H1 (cell line): ENCODE measurements at regions not wholly inside any gene's neighbourhood (a gene's known extent, or its start where the extent isn't known, plus 50 kb on each side); places are given as distances from the start of the nearest gene placed in this dataset.

Source experiments
- CTCF ChIA-PET: fragments of 300-600 bp; sonication (Branson Sonifier 250); formaldehyde crosslinking; loops from one replicate; lab custom pipeline; 2021; ENCODE audit not compliant: partially characterized antibody; lab: Charles Lee
- POLR2A ChIA-PET: fragments of 300-600 bp; sonication (Branson Sonifier 250); formaldehyde crosslinking; loops from one replicate; lab custom pipeline; 2021; ENCODE audit warnings: inconsistent platforms; ENCODE audit not compliant: partially characterized antibody; lab: Charles Lee
- DNase-seq, 2 experiments: peaks; one replicate each; pipeline versions ENCODE4 v3.0.0 to v3.0.0-alpha.2; 2010 to 2022; ENCODE audit warnings: low spot score in 2 of 2, low read depth in 1 of 2, mixed read lengths in 1 of 2
- FAIRE-seq: peaks from 2 replicates; lab custom pipeline; 2011; peaks lifted over from hg19 to GRCh38; lab: Jason Lieb, UNC
- H2AFZ ChIP-seq: 2 replicates; pipeline ENCODE4 v1.8.1; 2012; ENCODE audit warnings: low read length, inconsistent platforms
- H2AK5ac ChIP-seq: 2 replicates; pipeline ENCODE4 v1.6.1; 2013; ENCODE audit warnings: low read depth, low read length
- H2BK120ac ChIP-seq: replicated peaks from 2 replicates; pipeline ENCODE3; 2013; ENCODE audit warnings: low read depth, low read length, inconsistent platforms
- H2BK12ac ChIP-seq: 2 replicates; pipeline ENCODE4 v1.6.1; 2013; ENCODE audit warnings: low read depth, low read length
- H2BK15ac ChIP-seq: 2 replicates; pipeline ENCODE4 v1.6.1; 2013; ENCODE audit warnings: low read length
- H2BK20ac ChIP-seq: 2 replicates; pipeline ENCODE4 v1.6.1; 2013; ENCODE audit warnings: low read length
- H2BK5ac ChIP-seq: 2 replicates; pipeline ENCODE4 v1.6.1; 2013; ENCODE audit warnings: low read depth, low read length
- H3K14ac ChIP-seq: 2 replicates; pipeline ENCODE4 v1.6.1; 2013; ENCODE audit warnings: inconsistent platforms; ENCODE audit not compliant: insufficient read length
- H3K18ac ChIP-seq: 2 replicates; pipeline ENCODE4 v1.6.1; 2013; ENCODE audit warnings: low read length; ENCODE audit errors: extremely low read depth
- H3K23ac ChIP-seq: 2 replicates; pipeline ENCODE4 v1.6.1; 2013; ENCODE audit warnings: inconsistent platforms; ENCODE audit not compliant: insufficient read length
- H3K23me2 ChIP-seq: 2 replicates; pipeline ENCODE4 v1.6.1; 2013; ENCODE audit warnings: low read depth, low read length
- H3K27ac ChIP-seq: 2 replicates; pipeline ENCODE4 v1.6.1; 2011; ENCODE audit warnings: low read depth, low read length, inconsistent platforms
- H3K27me3 ChIP-seq, 4 experiments: replicated peaks in 1 of 4; 1 replicate in 1 of 4; 2 replicates in 3 of 4; pipeline versions ENCODE4 v1.6.1 to v1.8.1; 2011 to 2013; ENCODE audit warnings: low read length in 3 of 4, mild to moderate bottlenecking in 3 of 4, inconsistent platforms in 2 of 4, mixed read lengths in 2 of 4, moderate library complexity in 1 of 4; ENCODE audit not compliant: control insufficient read depth in 3 of 4, insufficient read depth in 3 of 4; ENCODE audit errors: extremely low read depth in 1 of 4
- H3K36me3 ChIP-seq, 4 experiments: 2 replicates each; pipeline versions ENCODE4 v1.6.1 to v1.8.1; 2011 to 2013; ENCODE audit warnings: mild to moderate bottlenecking in 4 of 4, low read length in 3 of 4, moderate library complexity in 2 of 4, control low read depth in 1 of 4, inconsistent platforms in 1 of 4; ENCODE audit not compliant: insufficient read depth in 4 of 4, control insufficient read depth in 2 of 4
- H3K4ac ChIP-seq: replicated peaks from 2 replicates; pipeline ENCODE3; 2013; ENCODE audit warnings: low read length, low read depth, mixed read lengths, inconsistent platforms; ENCODE audit not compliant: insufficient read length
- H3K4me1 ChIP-seq, 4 experiments: replicated peaks in 1 of 4; 1 replicate in 1 of 4; 2 replicates in 3 of 4; pipeline versions ENCODE4 v1.6.1 to v1.8.1; 2011 to 2013; ENCODE audit warnings: low read length in 3 of 4, inconsistent platforms in 2 of 4, mixed read lengths in 1 of 4; ENCODE audit not compliant: insufficient read depth in 4 of 4, control insufficient read depth in 3 of 4
- H3K4me2 ChIP-seq, 2 experiments: 2 replicates each; pipeline versions ENCODE4 v1.6.1 to v1.8.1; 2011 to 2013; ENCODE audit warnings: low read depth in 2 of 2, low read length in 2 of 2, control low read depth in 1 of 2, inconsistent platforms in 1 of 2, mild to moderate bottlenecking in 1 of 2; ENCODE audit not compliant: insufficient read depth in 1 of 2
- H3K4me3 ChIP-seq, 4 experiments: fragments of 200-600, 300-600 bp in 1 of 4; sonication (generic), shearing (Covaris generic), sonication (Bioruptor Twin) in 1 of 4; 2 replicates each; pipeline versions ENCODE4 v1.5.1 to v1.8.1; 2011 to 2016; ENCODE audit warnings: low read length in 4 of 4, low read depth in 3 of 4, control low read depth in 2 of 4, inconsistent platforms in 2 of 4, mild to moderate bottlenecking in 2 of 4, mixed read lengths in 1 of 4, moderate library complexity in 1 of 4; ENCODE audit not compliant: insufficient read depth in 2 of 4; ENCODE audit errors: extremely low read depth in 1 of 4
- H3K56ac ChIP-seq: replicated peaks from 2 replicates; pipeline ENCODE3; 2013; ENCODE audit warnings: low read depth, mild to moderate bottlenecking, mixed read lengths, low read length, inconsistent platforms; ENCODE audit not compliant: insufficient read length
- H3K79me1 ChIP-seq: 2 replicates; pipeline ENCODE4 v1.6.1; 2013; ENCODE audit warnings: low read depth, low read length, control low read depth
- H3K79me2 ChIP-seq, 2 experiments: 2 replicates each; pipeline versions ENCODE4 v1.6.1 to v1.8.1; 2012 to 2013; ENCODE audit warnings: low read length in 2 of 2, mild to moderate bottlenecking in 2 of 2, inconsistent platforms in 1 of 2; ENCODE audit not compliant: insufficient read depth in 2 of 2, control insufficient read depth in 1 of 2
- H3K9ac ChIP-seq, 4 experiments: replicated peaks in 1 of 4; 1 replicate in 1 of 4; 2 replicates in 3 of 4; pipeline versions ENCODE4 v1.6.1 to v1.8.1; 2011 to 2013; ENCODE audit warnings: low read depth in 3 of 4, low read length in 3 of 4, control low read depth in 2 of 4, mild to moderate bottlenecking in 2 of 4, moderate library complexity in 2 of 4, inconsistent platforms in 1 of 4; ENCODE audit errors: extremely low read depth in 1 of 4
- H3K9me3 ChIP-seq, 2 experiments: 2 replicates each; pipeline versions ENCODE4 v1.6.1 to v1.8.1; 2012 to 2013; ENCODE audit warnings: mild to moderate bottlenecking in 2 of 2, moderate library complexity in 2 of 2, control low read depth in 1 of 2, inconsistent platforms in 1 of 2, low read depth in 1 of 2, low read length in 1 of 2, mixed read lengths in 1 of 2; ENCODE audit not compliant: insufficient read depth in 2 of 2
- H4K20me1 ChIP-seq, 2 experiments: replicated peaks in 1 of 2; 2 replicates each; pipeline versions ENCODE3 to v1.8.1; 2011 to 2013; ENCODE audit warnings: inconsistent platforms in 2 of 2, low read length in 2 of 2, mild to moderate bottlenecking in 1 of 2; ENCODE audit not compliant: insufficient read depth in 2 of 2, control insufficient read depth in 1 of 2
- H4K5ac ChIP-seq: 2 replicates; pipeline ENCODE4 v1.6.1; 2013; ENCODE audit warnings: low read length, low read depth, mixed read lengths, inconsistent platforms; ENCODE audit not compliant: insufficient read length
- H4K8ac ChIP-seq: 2 replicates; pipeline ENCODE4 v1.8.0; 2013; ENCODE audit warnings: mild to moderate bottlenecking, moderate library complexity, low read length, inconsistent platforms; ENCODE audit not compliant: insufficient read depth; ENCODE audit errors: extremely low read depth
- H4K91ac ChIP-seq: replicated peaks from 2 replicates; pipeline ENCODE3; 2013; ENCODE audit warnings: low read length, mixed read lengths, inconsistent platforms; ENCODE audit not compliant: insufficient read length
- YY1 ChIP-seq: IDR thresholded peaks from 2 replicates; pipeline ENCODE4 v1.6.1; 2011; ENCODE audit warnings: low read depth, mild to moderate bottlenecking, low read length
- WGBS, 2 experiments: shearing (Covaris generic) in 1 of 2; methylation state at CpG; one replicate each; pipeline versions ENCODE4 v1.1.6 to v1.1.7; 2013 to 2015; ENCODE audit warnings: low lambda C conversion rate in 2 of 2, mixed read lengths in 2 of 2, inconsistent platforms in 1 of 2, low coverage in 1 of 2, missing lambda C conversion rate in 1 of 2; ENCODE audit not compliant: insufficient replicate concordance in 2 of 2, insufficient coverage in 1 of 2, insufficient read length in 1 of 2; ENCODE audit errors: extremely low coverage in 1 of 2, missing lambda C conversion rate in 1 of 2; 5-methylcytosine and 5-hydroxymethylcytosine counted together

- H3K27ac ChIP-seq, result no peak overlapping the region
- H3K18ac ChIP-seq, result no peak overlapping the region
- no peak overlapping the region for H3K14ac ChIP-seq
- no peaks in the 10 kb centered on the region for H3K27me3 ChIP-seq
- FAIRE-seq (no peak), DNase-seq (no peak)
- ChIA-PET POLR2A (no interaction called here), CTCF (no interaction called here)
- no peaks in the 10 kb centered on the region for H4K20me1 ChIP-seq
- H3K36me3 ChIP-seq, result no peaks in the 10 kb centered on the region
- H3K4ac ChIP-seq, result no peak overlapping the region
- no peaks in the 10 kb centered on the region for H3K23me2 ChIP-seq
- H4K8ac ChIP-seq, result no peak overlapping the region
- H2BK5ac ChIP-seq, result no peak overlapping the region
- no peak overlapping the region for H2BK15ac ChIP-seq
- H2BK12ac ChIP-seq, result no peak overlapping the region
- no peak overlapping the region for H3K23ac ChIP-seq
- H2AFZ ChIP-seq, result no peak overlapping the region
- no peak overlapping the region for H3K9ac ChIP-seq
- no peak for TF ChIP-seq YY1
- H3K4me3 ChIP-seq, result no peak overlapping the region
- H3K56ac ChIP-seq, result no peak overlapping the region
- H2BK20ac ChIP-seq, result no peak overlapping the region
- no peak overlapping the region for H2AK5ac ChIP-seq
- H3K4me1 ChIP-seq, result no peaks in the 10 kb centered on the region
- no peak overlapping the region for H3K4me2 ChIP-seq
- no peaks in the 10 kb centered on the region for H3K79me2 ChIP-seq
- no peaks in the 10 kb centered on the region; a peak in 1 of 4 replicates for H3K9me3 ChIP-seq
- 76% methylated on average over 2 of the region's 2 CpGs; no CpG with 5 or more reads in 1 of the 2 experiments for WGBS, 2 experiments
- no peak overlapping the region for H4K5ac ChIP-seq
- H3K79me1 ChIP-seq, result no peaks in the 10 kb centered on the region
- no peak overlapping the region for H4K91ac ChIP-seq
- H2BK120ac ChIP-seq, result no peak overlapping the region
Measured at GRCh38 chr2:82043867-82044266, 1739.3 kb upstream of the LRRTM1 start.
